GM19463 (cell line): ENCODE measurements at regions not wholly inside any gene's neighbourhood (a gene's known extent, or its start where the extent isn't known, plus 50 kb on each side); places are given as distances from the start of the nearest gene placed in this dataset.

Experiments used
- ATAC-seq: cut with Tn5 transposase; IDR thresholded peaks from one replicate; pipeline ENCODE4 v1.9.1; 2021; ENCODE audit warnings: mild to moderate bottlenecking, moderate library complexity; ENCODE audit not compliant: unreplicated experiment

GRCh38 chr18:10009321-10010144 lies 95.7 kb downstream of the VAPA start:
- ATAC-seq, result no peak

GRCh38 chr18:10010611-10011015 lies 96.8 kb downstream of the VAPA start:
- ATAC-seq, result no peak

- ATAC-seq, result no peak
Observed at GRCh38 chr18:10011061-10011460, 97.2 kb downstream of the VAPA start.

- no peak for ATAC-seq
Observed at GRCh38 chr18:10011751-10012150, 97.9 kb downstream of the VAPA start.

GRCh38 chr18:10012526-10012925 lies 98.7 kb downstream of the VAPA start:
- ATAC-seq, result no peak

- no peak for ATAC-seq
Observed at GRCh38 chr18:10013621-10014543, 100.1 kb downstream of the VAPA start.

GRCh38 chr18:10015288-10015701 lies 101.5 kb downstream of the VAPA start:
- ATAC-seq, result no peak

- ATAC-seq, result no peak
Observed at GRCh38 chr18:10015941-10016819, 102.4 kb downstream of the VAPA start.

DNA sequence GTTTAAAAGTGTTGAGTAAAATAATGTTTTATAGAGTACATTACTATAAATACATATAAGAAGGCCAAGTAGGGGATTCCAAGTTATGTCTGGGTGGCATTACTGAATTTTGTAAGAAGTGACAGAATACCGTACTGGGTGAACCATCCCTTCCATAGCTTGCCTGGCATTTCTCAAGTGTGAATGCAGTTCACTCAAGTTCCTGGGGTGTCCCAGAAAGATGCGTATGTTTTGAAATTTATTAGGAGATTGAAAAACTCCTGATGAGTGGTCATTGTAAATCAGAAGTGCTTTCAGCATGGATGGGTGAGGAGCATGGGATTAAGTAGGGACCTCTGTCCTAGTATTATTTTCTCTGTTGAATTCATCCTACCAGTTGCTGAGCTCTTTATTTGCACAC lies 103.2 kb downstream of the VAPA start:
- ATAC-seq, result no peak

GRCh38 chr18:10018289-10018688 lies 104.5 kb downstream of the VAPA start:
- no peak for ATAC-seq

DNA sequence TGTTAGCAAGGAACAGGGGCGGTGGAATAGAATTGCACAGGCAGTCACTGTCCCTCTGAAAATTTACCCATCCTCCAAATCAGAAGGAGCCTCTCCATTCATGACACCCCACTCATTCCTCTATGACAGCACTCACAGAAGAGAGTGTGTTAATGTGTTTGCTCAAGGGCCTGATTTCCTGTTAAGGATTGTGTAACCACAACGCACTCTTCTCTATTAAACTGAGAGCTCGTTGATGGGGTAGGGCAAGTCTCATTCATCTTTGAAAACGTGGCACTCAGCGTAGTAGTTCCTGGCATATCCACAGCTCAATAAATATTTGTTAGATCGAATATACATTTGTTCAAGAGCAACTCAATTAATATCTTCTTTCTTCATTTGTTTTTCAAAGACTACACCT lies 106.4 kb downstream of the VAPA start:
- ATAC-seq, result no peak

DNA sequence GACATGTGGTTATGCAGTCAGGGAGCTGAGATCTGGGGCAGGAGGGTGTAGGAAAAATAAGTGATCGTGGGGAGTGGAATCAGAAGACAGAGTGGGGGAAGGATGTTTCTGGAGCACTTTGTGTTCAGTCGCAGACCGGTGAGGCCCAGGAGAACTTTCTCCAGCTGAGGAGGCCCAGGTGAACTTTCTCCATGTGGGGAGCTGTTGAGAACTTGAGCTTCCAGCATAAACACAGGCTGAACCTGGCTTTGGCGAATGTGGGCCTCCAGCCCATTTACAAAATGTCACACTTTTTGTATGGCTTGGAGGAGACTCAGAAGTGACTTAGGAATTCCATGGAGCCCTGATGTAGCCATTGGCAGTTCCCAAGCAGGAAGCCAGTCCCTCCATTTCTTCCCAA lies 108.5 kb downstream of the VAPA start:
- no peak for ATAC-seq

- ATAC-seq, result peak; percentile 68
Observed at GRCh38 chr18:10023853-10024570, 110.2 kb downstream of the VAPA start.

- ATAC-seq, result no peak
Observed at GRCh38 chr18:10025711-10026670, 112.2 kb downstream of the VAPA start.

- no peak for ATAC-seq
Observed at GRCh38 chr18:10027031-10027430, 113.2 kb downstream of the VAPA start.

DNA sequence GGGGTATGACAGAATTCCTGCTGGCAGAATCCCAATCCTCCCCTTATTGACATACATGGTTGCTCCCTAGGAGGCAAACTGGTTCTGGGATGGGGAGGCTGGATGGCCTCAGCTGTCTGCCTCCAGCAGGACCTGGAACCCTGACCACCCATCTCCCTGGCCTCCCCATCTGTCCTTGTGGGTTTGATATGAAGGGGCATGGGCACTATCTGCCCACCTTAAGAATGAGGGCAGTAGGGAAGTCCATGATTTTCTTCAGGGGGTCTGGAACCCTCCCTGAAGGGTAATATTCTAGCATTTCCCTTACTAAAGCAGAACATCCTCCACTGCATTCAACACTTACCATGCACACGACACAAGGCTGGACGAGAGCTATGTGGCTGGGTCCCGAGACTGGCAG lies 113.6 kb downstream of the VAPA start:
- ATAC-seq, result no peak

DNA sequence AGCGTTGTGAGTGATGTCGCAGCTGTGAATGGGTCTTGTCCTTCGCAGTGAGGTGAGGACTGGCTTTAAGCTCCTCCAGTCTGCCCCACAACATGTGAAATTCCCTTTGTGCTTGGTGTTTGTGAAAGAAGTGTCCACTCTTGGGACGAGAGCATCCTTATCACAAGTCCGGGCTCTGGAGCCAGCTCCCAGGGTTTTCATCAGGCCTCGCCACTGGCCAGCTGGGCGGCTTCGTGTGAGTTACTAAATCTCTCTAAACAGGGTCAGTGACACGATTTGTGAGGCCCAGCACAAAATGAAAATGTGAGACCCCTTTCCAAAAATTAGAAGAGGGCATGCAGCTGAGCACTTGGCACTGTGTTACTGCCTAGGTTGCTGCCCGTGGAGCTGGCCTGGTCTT lies 115.9 kb downstream of the VAPA start:
- ATAC-seq, result no peak

DNA sequence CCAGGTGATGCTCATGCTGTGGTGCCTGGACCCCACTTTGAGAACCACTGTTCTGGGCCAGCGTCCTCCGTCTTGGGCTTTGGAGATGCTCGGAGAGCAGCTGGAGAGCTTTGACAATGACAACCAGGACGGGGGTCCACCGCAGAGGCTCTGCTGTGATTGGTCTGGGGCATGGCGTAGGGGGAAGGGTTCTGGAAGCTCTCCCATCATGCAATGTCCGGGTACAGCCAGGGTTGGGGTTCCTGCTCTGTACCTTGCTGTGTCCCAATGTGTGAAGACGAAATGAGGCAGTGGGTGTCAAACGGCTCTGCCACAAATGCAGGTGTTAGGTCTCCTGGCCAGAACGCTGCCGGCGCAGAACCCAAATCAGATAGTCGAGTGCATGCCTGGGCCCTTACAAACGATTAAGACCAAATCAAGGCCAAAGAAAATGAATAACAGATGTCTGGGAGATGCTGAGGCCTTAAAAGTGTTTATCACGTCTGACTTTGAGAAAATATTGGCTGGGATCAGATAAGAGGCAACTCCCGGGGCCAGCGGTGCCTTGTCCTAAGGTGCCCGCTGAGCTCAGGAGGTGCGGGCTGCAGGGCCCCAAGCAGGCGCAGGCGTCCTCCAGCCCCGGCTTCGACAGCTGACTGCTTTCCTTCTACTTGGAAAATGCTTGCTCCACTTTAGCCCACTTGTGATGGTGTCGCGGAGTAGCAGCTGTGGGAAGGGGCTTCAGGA lies 117.2 kb downstream of the VAPA start:
- ATAC-seq, result no peak
